ENCODE measurements at regions not wholly inside any gene's neighbourhood (a gene's known extent, or its start where the extent isn't known, plus 50 kb on each side); places are given as distances from the start of the nearest gene placed in this dataset.

DNA sequence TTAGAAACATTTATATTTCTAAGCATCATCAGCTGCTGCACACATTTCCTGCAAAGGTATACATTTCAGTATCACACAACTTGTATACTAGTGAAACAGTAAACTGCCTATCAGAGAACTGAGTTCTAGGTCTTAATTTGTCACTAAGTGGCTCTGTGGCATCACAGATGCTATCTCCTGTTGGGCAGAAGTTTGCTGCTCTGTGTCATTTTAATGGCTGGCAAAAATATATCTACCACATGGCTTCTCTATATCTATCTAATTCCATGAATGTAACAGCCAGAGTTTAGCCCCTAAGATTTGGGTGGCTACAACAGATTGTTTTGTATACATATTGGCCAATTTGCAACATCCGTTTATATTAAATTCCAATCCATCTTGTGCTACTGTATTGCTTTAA, 1231.9 kb upstream of the C9orf72 start:
- 5% methylated on average over 1 of the region's 1 CpG for WGBS (ENCODE audit: insufficient coverage, insufficient replicate concordance, low lambda C conversion rate, missing lambda C conversion rate)
- Histone ChIP-seq H3K27me3 (replicated peaks in 1 of 2; ENCODE audit: control insufficient read depth in 2 of 2, insufficient read depth in 2 of 2, low read length in 1 of 2) (no peaks in the 10 kb centered on the region), H3K27ac (ENCODE audit: control insufficient read depth, insufficient read depth) (no peak overlapping the region), H3K9me3 (replicated peaks; ENCODE audit: control insufficient read depth, insufficient read depth, low read length) (no peaks in the 10 kb centered on the region), H4K20me1 (ENCODE audit: control insufficient read depth, insufficient read depth) (no peaks in the 10 kb centered on the region), H3K4me1 (ENCODE audit: control insufficient read depth, insufficient read depth, low read length) (no peaks in the 10 kb centered on the region), H3K4me2 (ENCODE audit: control insufficient read depth, insufficient read depth) (no peak overlapping the region), H3K9ac (ENCODE audit: control insufficient read depth, insufficient read depth, low read length) (no peak overlapping the region), H3K79me2 (ENCODE audit: control insufficient read depth, insufficient read depth, low read length) (no peaks in the 10 kb centered on the region), H3K4me3 (no peak overlapping the region), H3K36me3 (ENCODE audit: control insufficient read depth in 2 of 2, insufficient read depth in 2 of 2, low read length in 1 of 2) (no peaks in the 10 kb centered on the region), H2AFZ (ENCODE audit: control insufficient read depth, low read depth, low read length) (no peak overlapping the region)
- no TSS peak for BruUV-seq (replicated peaks)
- POLR2A ChIA-PET, result no interaction called here
- TF ChIP-seq LARP7 (IDR thresholded peaks at IDR 0.05) (no peak), YY1 (IDR thresholded peaks at IDR 0.05; ENCODE audit: low read depth, low read length) (no peak), NR2C2 (IDR thresholded peaks at IDR 0.05; ENCODE audit: borderline replicate concordance, control insufficient read depth, insufficient read length, low read depth) (no peak), ZBTB4 (CRISPR knock-in tag; IDR thresholded peaks at IDR 0.05) (no peak), POLR2A (IDR thresholded peaks at IDR 0.05; ENCODE audit: low read depth, low read length) (no peak), SUZ12 (IDR thresholded peaks at IDR 0.05; ENCODE audit: unreplicated experiment) (no peak), STAT3 (IDR thresholded peaks at IDR 0.05; ENCODE audit: low read depth, low read length) (no peak), SIX5 (IDR thresholded peaks at IDR 0.05; ENCODE audit: low read depth, low read length, severe bottlenecking) (no peak)
- TF ChIP-seq, protein P1, sequence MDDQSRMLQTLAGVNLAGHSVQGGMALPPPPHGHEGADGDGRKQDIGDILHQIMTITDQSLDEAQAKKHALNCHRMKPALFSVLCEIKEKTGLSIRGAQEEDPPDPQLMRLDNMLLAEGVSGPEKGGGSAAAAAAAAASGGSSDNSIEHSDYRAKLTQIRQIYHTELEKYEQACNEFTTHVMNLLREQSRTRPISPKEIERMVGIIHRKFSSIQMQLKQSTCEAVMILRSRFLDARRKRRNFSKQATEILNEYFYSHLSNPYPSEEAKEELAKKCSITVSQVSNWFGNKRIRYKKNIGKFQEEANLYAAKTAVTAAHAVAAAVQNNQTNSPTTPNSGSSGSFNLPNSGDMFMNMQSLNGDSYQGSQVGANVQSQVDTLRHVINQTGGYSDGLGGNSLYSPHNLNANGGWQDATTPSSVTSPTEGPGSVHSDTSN (IDR thresholded peaks at IDR 0.05; ENCODE audit: insufficient replicate concordance, low read depth, low read length), result no peak
- TF ChIP-seq, protein P2, sequence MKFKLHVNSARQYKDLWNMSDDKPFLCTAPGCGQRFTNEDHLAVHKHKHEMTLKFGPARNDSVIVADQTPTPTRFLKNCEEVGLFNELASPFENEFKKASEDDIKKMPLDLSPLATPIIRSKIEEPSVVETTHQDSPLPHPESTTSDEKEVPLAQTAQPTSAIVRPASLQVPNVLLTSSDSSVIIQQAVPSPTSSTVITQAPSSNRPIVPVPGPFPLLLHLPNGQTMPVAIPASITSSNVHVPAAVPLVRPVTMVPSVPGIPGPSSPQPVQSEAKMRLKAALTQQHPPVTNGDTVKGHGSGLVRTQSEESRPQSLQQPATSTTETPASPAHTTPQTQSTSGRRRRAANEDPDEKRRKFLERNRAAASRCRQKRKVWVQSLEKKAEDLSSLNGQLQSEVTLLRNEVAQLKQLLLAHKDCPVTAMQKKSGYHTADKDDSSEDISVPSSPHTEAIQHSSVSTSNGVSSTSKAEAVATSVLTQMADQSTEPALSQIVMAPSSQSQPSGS (IDR thresholded peaks at IDR 0.05; ENCODE audit: low read length), result no peak
- SMC1A ChIA-PET (ENCODE audit: uncharacterized antibody, unreplicated experiment), result no interaction called here
- ATAC-seq, result no peak
- RAD21 ChIA-PET (ENCODE audit: unreplicated experiment), result no interaction called here
- no peak for DNase-seq (ENCODE audit: low read depth, low spot score)
- no peak for FAIRE-seq
- intact Hi-C loops (cut with micrococcal nuclease; ENCODE audit: unreplicated experiment), result no loop called here
- CTCF ChIA-PET, result no interaction called here
- in situ Hi-C loops (cut with MboI), result no loop called here
